ENCODE measurements at regions not wholly inside any gene's neighbourhood (a gene's known extent, or its start where the extent isn't known, plus 50 kb on each side); places are given as distances from the start of the nearest gene placed in this dataset.

- no peak for DNase-seq (ENCODE audit: low read depth)
Observed at GRCh38 chr5:71865665-71866320, 146.7 kb downstream of the CARTPT start.

GRCh38 chr5:71872311-71872864 is 153.3 kb downstream of the CARTPT start:
- DNase-seq (ENCODE audit: low read depth): no peak

GRCh38 chr5:71873191-71873591 is 154.1 kb downstream of the CARTPT start:
- no peak for DNase-seq (ENCODE audit: low read depth)

GRCh38 chr5:71874521-71874920 is 155.4 kb downstream of the CARTPT start:
- no peak for DNase-seq (ENCODE audit: low read depth)

- DNase-seq (ENCODE audit: low read depth): no peak
Observed at GRCh38 chr5:71877511-71877910, 158.4 kb downstream of the CARTPT start.

GRCh38 chr5:71880536-71880935 is 161.5 kb downstream of the CARTPT start:
- no peak for DNase-seq (ENCODE audit: low read depth)

GRCh38 chr5:71882826-71883741 is 164.0 kb downstream of the CARTPT start:
- no peak for DNase-seq (ENCODE audit: low read depth)

GRCh38 chr5:71883742-71884103 is 164.6 kb downstream of the CARTPT start:
- no peak for DNase-seq (ENCODE audit: low read depth)

- DNase-seq (ENCODE audit: low read depth): no peak
Observed at GRCh38 chr5:71884926-71885325, 165.9 kb downstream of the CARTPT start.

- DNase-seq (ENCODE audit: low read depth): no peak
Observed at GRCh38 chr5:71886406-71886805, 167.3 kb downstream of the CARTPT start.

GRCh38 chr5:71887680-71888079 is 168.6 kb downstream of the CARTPT start:
- DNase-seq (ENCODE audit: low read depth): peak; percentile 71

GRCh38 chr5:71891406-71891805 is 172.3 kb downstream of the CARTPT start:
- no peak for DNase-seq (ENCODE audit: low read depth)

GRCh38 chr5:71891856-71892255 is 172.8 kb downstream of the CARTPT start:
- DNase-seq (ENCODE audit: low read depth): no peak

- DNase-seq (ENCODE audit: low read depth): no peak
Observed at GRCh38 chr5:71892641-71893365, 173.7 kb downstream of the CARTPT start.

GRCh38 chr5:71893451-71893850 is 174.4 kb downstream of the CARTPT start:
- DNase-seq (ENCODE audit: low read depth): no peak

- DNase-seq (ENCODE audit: low read depth): no peak
Observed at GRCh38 chr5:71894091-71894490, 175.0 kb downstream of the CARTPT start.

GRCh38 chr5:71895546-71895945 is 176.5 kb downstream of the CARTPT start:
- DNase-seq (ENCODE audit: low read depth): no peak

- DNase-seq (ENCODE audit: low read depth): peak; percentile 62
Observed at GRCh38 chr5:71899865-71900342, 180.8 kb downstream of the CARTPT start.

- no peak for DNase-seq (ENCODE audit: low read depth)
Observed at GRCh38 chr5:71903808-71904207, 184.7 kb downstream of the CARTPT start.

GRCh38 chr5:71904852-71905251 is 185.8 kb downstream of the CARTPT start:
- no peak for DNase-seq (ENCODE audit: low read depth)

- no peak for DNase-seq (ENCODE audit: low read depth)
Observed at GRCh38 chr5:71905834-71906711, 187.0 kb downstream of the CARTPT start.
